ENCODE measurements at regions not wholly inside any gene's neighbourhood (a gene's known extent, or its start where the extent isn't known, plus 50 kb on each side); places are given as distances from the start of the nearest gene placed in this dataset.

DNA sequence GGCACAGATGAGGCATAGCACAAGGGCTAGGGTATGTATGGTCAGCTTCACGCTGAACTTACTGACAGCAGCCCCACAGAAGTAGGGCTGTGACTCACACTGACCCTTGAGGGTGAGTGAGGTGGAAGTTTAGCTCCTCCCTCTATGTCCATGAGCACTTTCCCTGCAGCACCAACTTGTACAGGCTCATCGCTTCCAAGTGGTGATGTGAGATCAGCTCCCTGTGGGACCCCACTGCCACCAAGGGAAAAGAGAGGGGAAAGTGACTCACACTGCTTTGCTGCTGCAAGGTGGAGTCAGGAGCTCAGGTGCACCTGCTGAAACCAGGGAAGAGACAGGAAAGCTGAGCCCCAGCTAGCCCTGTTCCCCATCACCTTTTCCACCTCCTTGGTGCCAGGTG is 91.5 kb downstream of the TEX51 start:
- CTCF ChIA-PET (ENCODE audit: partially characterized antibody) = interaction anchor here (0.7 to 1.5 kb wide), 10 partner anchors 10 to 214 kb away, joined by 3 to 5 read pairs (median 3); no protein-coding TSS in a partner anchor
- Histone ChIP-seq H3K4ac (replicated peaks; ENCODE audit: insufficient read length, low read depth, low read length) (no peak overlapping the region), H2BK5ac (ENCODE audit: low read depth, low read length) (no peak overlapping the region), H3K4me2 (ENCODE audit: insufficient read depth in 1 of 2, low read depth in 2 of 2, low read length in 2 of 2) (no peak overlapping the region), H3K4me3 (ENCODE audit: extremely low read depth in 1 of 4, insufficient read depth in 2 of 4, low read depth in 3 of 4, low read length in 4 of 4) (no peak overlapping the region), H2BK120ac (replicated peaks; ENCODE audit: low read depth, low read length) (no peak overlapping the region), H3K9ac (replicated peaks in 1 of 4; ENCODE audit: extremely low read depth in 1 of 4, low read depth in 3 of 4, low read length in 3 of 4) (no peak overlapping the region), H4K91ac (replicated peaks; ENCODE audit: insufficient read length, low read length) (no peak overlapping the region), H4K20me1 (replicated peaks in 1 of 2; ENCODE audit: control insufficient read depth in 1 of 2, insufficient read depth in 2 of 2, low read length in 2 of 2) (no peaks in the 10 kb centered on the region), H3K9me3 (ENCODE audit: insufficient read depth in 2 of 2, low read depth in 1 of 2, low read length in 1 of 2) (no peaks in the 10 kb centered on the region), H4K5ac (ENCODE audit: insufficient read length, low read depth, low read length) (no peak overlapping the region), H2BK15ac (ENCODE audit: low read length) (no peak overlapping the region), H3K36me3 (ENCODE audit: control insufficient read depth in 2 of 4, insufficient read depth in 4 of 4, low read length in 3 of 4) (no peaks in the 10 kb centered on the region), H3K27ac (ENCODE audit: low read depth, low read length) (no peak overlapping the region), H3K79me2 (ENCODE audit: control insufficient read depth in 1 of 2, insufficient read depth in 2 of 2, low read length in 2 of 2) (no peaks in the 10 kb centered on the region), H3K27me3 (replicated peaks in 1 of 4; ENCODE audit: control insufficient read depth in 3 of 4, extremely low read depth in 1 of 4, insufficient read depth in 3 of 4, low read length in 3 of 4) (peaks cover 0 to 3% (median 0%) of the 10 kb centered on the region in 4 experiments; a peak in 2 of 7 replicates), H3K79me1 (ENCODE audit: low read depth, low read length) (no peaks in the 10 kb centered on the region), H3K23me2 (ENCODE audit: low read depth, low read length) (no peaks in the 10 kb centered on the region), H3K18ac (ENCODE audit: extremely low read depth, low read length) (no peak overlapping the region), H4K8ac (ENCODE audit: extremely low read depth, insufficient read depth, low read length) (no peak overlapping the region), H2AFZ (ENCODE audit: low read length) (no peak overlapping the region), H3K4me1 (replicated peaks in 1 of 4; ENCODE audit: control insufficient read depth in 3 of 4, insufficient read depth in 4 of 4, low read length in 3 of 4) (no peaks in the 10 kb centered on the region), H3K23ac (ENCODE audit: insufficient read length) (no peak overlapping the region), H3K56ac (replicated peaks; ENCODE audit: insufficient read length, low read depth, low read length) (no peak overlapping the region), H2AK5ac (ENCODE audit: low read depth, low read length) (no peak overlapping the region), H2BK12ac (ENCODE audit: low read depth, low read length) (no peak overlapping the region), H3K14ac (ENCODE audit: insufficient read length) (no peak overlapping the region), H2BK20ac (ENCODE audit: low read length) (no peak overlapping the region)
- FAIRE-seq = no peak
- POLR2A ChIA-PET (ENCODE audit: partially characterized antibody) = no interaction called here
- no peak for DNase-seq (ENCODE audit: low read depth in 1 of 2, low spot score in 2 of 2)
- 83% methylated on average over 2 of the region's 2 CpGs; no CpG with 5 or more reads in 1 of the 2 experiments for WGBS, 2 experiments (ENCODE audit: extremely low coverage in 1 of 2, insufficient coverage in 1 of 2, insufficient read length in 1 of 2, insufficient replicate concordance in 2 of 2, low coverage in 1 of 2, low lambda C conversion rate in 2 of 2, missing lambda C conversion rate in 1 of 2)
- no peak for TF ChIP-seq JUND (IDR thresholded peaks at IDR 0.05; ENCODE audit: low read length)
- no peak for TF ChIP-seq HDAC2 (IDR thresholded peaks at IDR 0.05; ENCODE audit: borderline replicate concordance in 1 of 2, low read depth in 2 of 2, low read length in 2 of 2)
- no peak for TF ChIP-seq HDAC6 (IDR thresholded peaks at IDR 0.05; ENCODE audit: low read depth, low read length)
- no peak for TF ChIP-seq KDM1A (IDR thresholded peaks at IDR 0.05; ENCODE audit: borderline replicate concordance, low read length)
- TF ChIP-seq RFX5 (IDR thresholded peaks at IDR 0.05; ENCODE audit: borderline replicate concordance, low read depth, low read length) = no peak
- TF ChIP-seq POLR2AphosphoS5 (IDR thresholded peaks at IDR 0.05; ENCODE audit: low read depth, low read length) = no peak
- TF ChIP-seq CTBP2 (IDR thresholded peaks at IDR 0.05; ENCODE audit: borderline replicate concordance, insufficient read depth, insufficient read length, low read length) = no peak
- no peak for TF ChIP-seq TAF1 (IDR thresholded peaks at IDR 0.05; ENCODE audit: low read depth, low read length)
- TF ChIP-seq SIX5 (IDR thresholded peaks at IDR 0.05; ENCODE audit: low read depth, low read length) = no peak
- no peak for TF ChIP-seq EGR1 (IDR thresholded peaks at IDR 0.05; ENCODE audit: borderline replicate concordance, low read depth, low read length)
- TF ChIP-seq SP1 (IDR thresholded peaks at IDR 0.05; ENCODE audit: low read depth, low read length) = no peak
- TF ChIP-seq GTF2F1 (IDR thresholded peaks at IDR 0.05; ENCODE audit: borderline replicate concordance, low read depth, low read length) = no peak
- no peak for TF ChIP-seq GABPA (IDR thresholded peaks at IDR 0.05; ENCODE audit: borderline replicate concordance, insufficient read depth, low read length)
- no peak for TF ChIP-seq RAD21 (IDR thresholded peaks at IDR 0.05 in 1 of 2, conservative IDR thresholded peaks at IDR 0.05 in 1 of 2; ENCODE audit: low read depth in 2 of 2, low read length in 2 of 2)
- no peak for TF ChIP-seq KDM4A (IDR thresholded peaks at IDR 0.05; ENCODE audit: low read depth, low read length, severe bottlenecking)

Measured in H1 (cell line).